Mesothelial cell of epicardium (in vitro differentiated cells): ENCODE measurements at regions not wholly inside any gene's neighbourhood (a gene's known extent, or its start where the extent isn't known, plus 50 kb on each side); places are given as distances from the start of the nearest gene placed in this dataset.

Experiments used
- DNase-seq, 2 experiments: peaks; one replicate each; pipeline ENCODE4 v3.0.0; 2021; ENCODE audit warnings: low spot score in 2 of 2; ENCODE audit not compliant: unreplicated experiment in 2 of 2
- H3K27ac Mint-ChIP-seq: 2 replicates; pipeline ENCODE4 v1.8.0; 2021; ENCODE audit warnings: mixed read lengths
- H3K27me3 Mint-ChIP-seq: 2 replicates; pipeline ENCODE4 v1.8.0; 2021; ENCODE audit warnings: low read depth, mixed read lengths
- H3K36me3 Mint-ChIP-seq: 2 replicates; pipeline ENCODE4 v1.8.0; 2021; ENCODE audit warnings: mixed read lengths
- H3K4me1 Mint-ChIP-seq: 2 replicates; pipeline ENCODE4 v1.8.0; 2021; ENCODE audit warnings: mixed read lengths
- H3K4me3 Mint-ChIP-seq: 2 replicates; pipeline ENCODE4 v1.8.0; 2021; ENCODE audit warnings: mild to moderate bottlenecking, moderate library complexity, mixed read lengths
- H3K9me3 Mint-ChIP-seq: 2 replicates; pipeline ENCODE4 v1.8.0; 2021; ENCODE audit warnings: mixed read lengths
- CTCF ChIP-seq: fragments of 200-600 bp; sonication (generic); IDR thresholded peaks from one replicate; pipeline ENCODE4 v1.5.0; 2021; ENCODE audit warnings: antibody characterized with exemption; ENCODE audit not compliant: unreplicated experiment

- Mint-ChIP-seq H3K27ac (no peak overlapping the region), H3K27me3 (no peaks in the 10 kb centered on the region), H3K4me1 (no peaks in the 10 kb centered on the region), H3K36me3 (peaks cover 2% of the 10 kb centered on the region), H3K4me3 (no peak overlapping the region), H3K9me3 (peaks cover 24% of the 10 kb centered on the region)
- DNase-seq: no peak
- TF ChIP-seq CTCF: no peak
Observed at GRCh38 chr5:164610374-164610773, 1105.0 kb downstream of the MAT2B start.

- Mint-ChIP-seq H3K27me3 (no peaks in the 10 kb centered on the region), H3K4me3 (no peak overlapping the region), H3K36me3 (no peaks in the 10 kb centered on the region), H3K9me3 (no peaks in the 10 kb centered on the region), H3K27ac (no peak overlapping the region), H3K4me1 (peaks cover 9% of the 10 kb centered on the region)
- TF ChIP-seq CTCF: no peak
- DNase-seq: no peak
Observed at GRCh38 chr5:164614707-164615106, 1109.3 kb downstream of the MAT2B start.

GRCh38 chr5:164617290-164617689 is 1111.9 kb downstream of the MAT2B start:
- no peaks in the 10 kb centered on the region for H3K9me3 Mint-ChIP-seq
- no peak overlapping the region for H3K27ac Mint-ChIP-seq
- DNase-seq: no peak
- no peak for TF ChIP-seq CTCF
- H3K4me3 Mint-ChIP-seq: no peak overlapping the region
- no peaks in the 10 kb centered on the region for H3K36me3 Mint-ChIP-seq
- no peaks in the 10 kb centered on the region for H3K27me3 Mint-ChIP-seq
- peaks cover 9% of the 10 kb centered on the region for H3K4me1 Mint-ChIP-seq

GRCh38 chr5:164627021-164627420 is 1121.6 kb downstream of the MAT2B start:
- Mint-ChIP-seq H3K36me3 (no peaks in the 10 kb centered on the region), H3K9me3 (peaks cover 8% of the 10 kb centered on the region), H3K4me3 (no peak overlapping the region), H3K27ac (no peak overlapping the region), H3K27me3 (no peaks in the 10 kb centered on the region), H3K4me1 (no peaks in the 10 kb centered on the region)
- no peak for TF ChIP-seq CTCF
- no peak for DNase-seq

- H3K4me3 Mint-ChIP-seq: no peak overlapping the region
- no peak overlapping the region for H3K27ac Mint-ChIP-seq
- no peaks in the 10 kb centered on the region for H3K9me3 Mint-ChIP-seq
- no peaks in the 10 kb centered on the region for H3K36me3 Mint-ChIP-seq
- TF ChIP-seq CTCF: no peak
- no peak for DNase-seq
- peaks cover 16% of the 10 kb centered on the region for H3K4me1 Mint-ChIP-seq
- H3K27me3 Mint-ChIP-seq: no peaks in the 10 kb centered on the region
Observed at GRCh38 chr5:164636456-164636855, 1131.0 kb downstream of the MAT2B start.

GRCh38 chr5:164637931-164638521 is 1132.6 kb downstream of the MAT2B start:
- Mint-ChIP-seq H3K27ac (no peak overlapping the region), H3K9me3 (peaks cover 2% of the 10 kb centered on the region), H3K4me3 (no peak overlapping the region), H3K27me3 (no peaks in the 10 kb centered on the region), H3K36me3 (no peaks in the 10 kb centered on the region), H3K4me1 (peaks cover 16% of the 10 kb centered on the region)
- no peak for TF ChIP-seq CTCF
- no peak for DNase-seq
